HL-60 (cell line): ENCODE measurements at regions not wholly inside any gene's neighbourhood (a gene's known extent, or its start where the extent isn't known, plus 50 kb on each side); places are given as distances from the start of the nearest gene placed in this dataset.

Experiments used
- POLR2AphosphoS5 ChIP-seq: IDR thresholded peaks from 2 replicates; pipeline ENCODE4 v1.6.1; 2012; ENCODE audit warnings: low read depth
- TF ChIP-seq, protein P1 (sequence below): IDR thresholded peaks from one replicate; pipeline ENCODE4 v1.5.1; 2011; ENCODE audit warnings: low read length, control low read depth, inconsistent platforms; ENCODE audit not compliant: insufficient read depth

DNA sequence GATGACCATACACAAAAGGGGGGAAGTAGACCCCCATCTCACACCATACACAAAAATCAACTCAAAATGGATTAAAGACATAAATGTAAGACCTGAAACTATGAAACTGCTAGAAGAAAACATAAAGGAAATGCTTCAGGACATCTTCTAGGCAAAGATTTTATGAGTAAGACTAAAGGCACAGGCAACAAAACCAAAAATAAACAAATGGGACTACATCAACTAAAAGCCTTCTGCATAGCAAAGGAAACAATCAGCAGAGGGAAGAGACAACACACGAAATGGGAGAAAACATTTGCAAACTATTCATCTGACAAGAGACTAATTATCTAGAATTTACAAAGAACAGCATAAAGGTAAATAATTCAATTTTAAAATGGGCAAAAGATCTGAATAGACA is 152.1 kb downstream of the AXIN2 start:
- TF ChIP-seq, protein P1, sequence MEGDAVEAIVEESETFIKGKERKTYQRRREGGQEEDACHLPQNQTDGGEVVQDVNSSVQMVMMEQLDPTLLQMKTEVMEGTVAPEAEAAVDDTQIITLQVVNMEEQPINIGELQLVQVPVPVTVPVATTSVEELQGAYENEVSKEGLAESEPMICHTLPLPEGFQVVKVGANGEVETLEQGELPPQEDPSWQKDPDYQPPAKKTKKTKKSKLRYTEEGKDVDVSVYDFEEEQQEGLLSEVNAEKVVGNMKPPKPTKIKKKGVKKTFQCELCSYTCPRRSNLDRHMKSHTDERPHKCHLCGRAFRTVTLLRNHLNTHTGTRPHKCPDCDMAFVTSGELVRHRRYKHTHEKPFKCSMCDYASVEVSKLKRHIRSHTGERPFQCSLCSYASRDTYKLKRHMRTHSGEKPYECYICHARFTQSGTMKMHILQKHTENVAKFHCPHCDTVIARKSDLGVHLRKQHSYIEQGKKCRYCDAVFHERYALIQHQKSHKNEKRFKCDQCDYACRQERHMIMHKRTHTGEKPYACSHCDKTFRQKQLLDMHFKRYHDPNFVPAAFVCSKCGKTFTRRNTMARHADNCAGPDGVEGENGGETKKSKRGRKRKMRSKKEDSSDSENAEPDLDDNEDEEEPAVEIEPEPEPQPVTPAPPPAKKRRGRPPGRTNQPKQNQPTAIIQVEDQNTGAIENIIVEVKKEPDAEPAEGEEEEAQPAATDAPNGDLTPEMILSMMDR: no peak
- no peak for TF ChIP-seq POLR2AphosphoS5
